Prostate gland (tissue), 2 donors: ENCODE measurements at regions not wholly inside any gene's neighbourhood (a gene's known extent, or its start where the extent isn't known, plus 50 kb on each side); places are given as distances from the start of the nearest gene placed in this dataset.

Experiments used
- DNase-seq: peaks from one replicate; pipeline ENCODE4 v3.0.0-alpha.2; 2019; ENCODE audit warnings: low spot score
- H3K27ac ChIP-seq, 2 donors: fragments of 200-600 bp; sonication (generic); 2 replicates each; pipeline ENCODE4 v1.5.1; 2017 to 2019
- H3K27me3 ChIP-seq: fragments of 200-600 bp; sonication (generic); replicated peaks from 2 replicates; pipeline ENCODE4 v1.5.1; 2019; ENCODE audit not compliant: insufficient read depth
- H3K36me3 ChIP-seq, 2 donors: fragments of 200-600 bp; sonication (generic); 1 replicate in 1 of 2; 2 replicates in 1 of 2; pipeline versions ENCODE4 v1.5.1 to v1.8.1; 2017 to 2019
- H3K4me1 ChIP-seq: fragments of 200-600 bp; sonication (generic); replicated peaks from 2 replicates; pipeline ENCODE4 v1.5.1; 2019
- H3K4me3 ChIP-seq, 2 donors: fragments of 200-600 bp; sonication (generic); 2 replicates each; pipeline ENCODE4 v1.5.1; 2017 to 2019
- H3K9me3 ChIP-seq: fragments of 200-600 bp; sonication (generic); 2 replicates; pipeline ENCODE4 v1.5.1; 2017
- POLR2A ChIP-seq: fragments of 450-650 bp; IDR thresholded peaks from one replicate; pipeline ENCODE4 v1.6.1; 2016; ENCODE audit warnings: antibody characterized with exemption, mild to moderate bottlenecking
- POLR2AphosphoS5 ChIP-seq: sonication (generic); formaldehyde crosslinking; IDR thresholded peaks from one replicate; pipeline ENCODE4 v1.6.1; 2017; ENCODE audit warnings: antibody characterized with exemption
- WGBS: methylation state at CpG from one replicate; pipeline ENCODE4 v1.1.5; 2018; 5-methylcytosine and 5-hydroxymethylcytosine counted together
- intact Hi-C: fragments of 100-400 bp; cut with DNase I; formaldehyde crosslinking; loops from one replicate; pipeline ENCODE4 v1.14.2; 2022
- TF ChIP-seq, protein P1 (sequence below), 4 experiments: fragments of 200-600 bp in 2 of 4; fragments of 450-650 bp in 2 of 4; sonication (generic) in 2 of 4; IDR thresholded peaks; 1 replicate in 3 of 4; 2 replicates in 1 of 4; pipeline ENCODE4 v1.5.1; 2016 to 2019; ENCODE audit warnings: antibody characterized with exemption in 4 of 4, mild to moderate bottlenecking in 2 of 4, moderate library complexity in 2 of 4

- Histone ChIP-seq H3K4me1 (no peaks in the 10 kb centered on the region), H3K27ac (no peak overlapping the region), H3K27me3 (no peaks in the 10 kb centered on the region), H3K9me3 (no peaks in the 10 kb centered on the region), H3K4me3 (no peak overlapping the region), H3K36me3 (no peaks in the 10 kb centered on the region)
- WGBS = 86% methylated on average over 12 of the region's 12 CpGs
- DNase-seq = no peak
- TF ChIP-seq, protein P1, sequence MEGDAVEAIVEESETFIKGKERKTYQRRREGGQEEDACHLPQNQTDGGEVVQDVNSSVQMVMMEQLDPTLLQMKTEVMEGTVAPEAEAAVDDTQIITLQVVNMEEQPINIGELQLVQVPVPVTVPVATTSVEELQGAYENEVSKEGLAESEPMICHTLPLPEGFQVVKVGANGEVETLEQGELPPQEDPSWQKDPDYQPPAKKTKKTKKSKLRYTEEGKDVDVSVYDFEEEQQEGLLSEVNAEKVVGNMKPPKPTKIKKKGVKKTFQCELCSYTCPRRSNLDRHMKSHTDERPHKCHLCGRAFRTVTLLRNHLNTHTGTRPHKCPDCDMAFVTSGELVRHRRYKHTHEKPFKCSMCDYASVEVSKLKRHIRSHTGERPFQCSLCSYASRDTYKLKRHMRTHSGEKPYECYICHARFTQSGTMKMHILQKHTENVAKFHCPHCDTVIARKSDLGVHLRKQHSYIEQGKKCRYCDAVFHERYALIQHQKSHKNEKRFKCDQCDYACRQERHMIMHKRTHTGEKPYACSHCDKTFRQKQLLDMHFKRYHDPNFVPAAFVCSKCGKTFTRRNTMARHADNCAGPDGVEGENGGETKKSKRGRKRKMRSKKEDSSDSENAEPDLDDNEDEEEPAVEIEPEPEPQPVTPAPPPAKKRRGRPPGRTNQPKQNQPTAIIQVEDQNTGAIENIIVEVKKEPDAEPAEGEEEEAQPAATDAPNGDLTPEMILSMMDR (IDR thresholded peaks at IDR 0.05) = no peak
- TF ChIP-seq POLR2AphosphoS5 = no peak
- TF ChIP-seq POLR2A = no peak
- intact Hi-C loops = no loop called here
Observed at GRCh38 chr18:78783564-78783960, 196.1 kb upstream of the SALL3 start.

GRCh38 chr18:78784861-78785260 is 194.8 kb upstream of the SALL3 start:
- WGBS = 85% methylated on average over 5 of the region's 5 CpGs
- no peak for DNase-seq
- Histone ChIP-seq H3K4me3 (no peak overlapping the region), H3K27me3 (no peaks in the 10 kb centered on the region), H3K27ac (no peak overlapping the region), H3K36me3 (no peaks in the 10 kb centered on the region), H3K9me3 (no peaks in the 10 kb centered on the region), H3K4me1 (no peaks in the 10 kb centered on the region)
- intact Hi-C loops = no loop called here
- TF ChIP-seq POLR2A = no peak
- TF ChIP-seq, protein P1 (IDR thresholded peaks at IDR 0.05) = no peak
- no peak for TF ChIP-seq POLR2AphosphoS5

- Histone ChIP-seq H3K27ac (no peak overlapping the region), H3K27me3 (no peaks in the 10 kb centered on the region), H3K9me3 (no peaks in the 10 kb centered on the region), H3K36me3 (no peaks in the 10 kb centered on the region), H3K4me3 (no peak overlapping the region), H3K4me1 (no peaks in the 10 kb centered on the region)
- TF ChIP-seq POLR2AphosphoS5 (no peak), POLR2A (no peak)
- TF ChIP-seq, protein P1 (IDR thresholded peaks at IDR 0.05) = no peak
- no peak for DNase-seq
- intact Hi-C loops = no loop called here
- WGBS = 79% methylated on average over 5 of the region's 5 CpGs
Observed at GRCh38 chr18:78785706-78786105, 193.9 kb upstream of the SALL3 start.

DNA sequence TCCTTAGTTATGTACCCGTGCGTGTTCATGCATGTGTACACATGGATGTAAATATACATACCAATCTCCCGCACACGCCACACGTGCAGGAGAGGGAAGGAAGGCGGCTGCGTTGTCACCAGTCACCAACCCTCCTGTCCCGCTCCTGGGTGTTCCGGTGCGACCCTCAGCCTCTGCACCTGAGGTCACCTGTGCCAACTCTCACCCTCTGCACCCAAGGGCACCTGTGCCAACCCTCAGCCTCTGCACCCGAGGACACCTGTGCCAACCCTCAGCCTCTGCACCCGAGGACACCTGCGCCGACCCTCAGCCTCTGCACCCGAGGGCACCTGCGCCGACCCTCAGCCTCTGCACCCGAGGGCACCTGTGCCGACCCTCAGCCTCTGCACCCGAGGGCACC is 192.8 kb upstream of the SALL3 start:
- Histone ChIP-seq H3K4me1 (no peaks in the 10 kb centered on the region), H3K27me3 (no peaks in the 10 kb centered on the region), H3K27ac (no peak overlapping the region), H3K4me3 (no peak overlapping the region), H3K36me3 (no peaks in the 10 kb centered on the region), H3K9me3 (no peaks in the 10 kb centered on the region)
- 77% methylated on average over 20 of the region's 20 CpGs for WGBS
- no peak for DNase-seq
- no peak for TF ChIP-seq POLR2A
- TF ChIP-seq, protein P1 (IDR thresholded peaks at IDR 0.05) = no peak
- TF ChIP-seq POLR2AphosphoS5 = no peak
- intact Hi-C loops = no loop called here

GRCh38 chr18:78787751-78788150 is 191.9 kb upstream of the SALL3 start:
- intact Hi-C loops = no loop called here
- no peaks in the 10 kb centered on the region for H3K9me3 ChIP-seq
- no peak overlapping the region for H3K4me3 ChIP-seq
- 89% methylated on average over 8 of the region's 8 CpGs for WGBS
- no peaks in the 10 kb centered on the region for H3K27me3 ChIP-seq
- H3K27ac ChIP-seq = no peak overlapping the region
- no peaks in the 10 kb centered on the region for H3K36me3 ChIP-seq
- no peak for DNase-seq
- TF ChIP-seq, protein P1 (IDR thresholded peaks at IDR 0.05) = no peak
- TF ChIP-seq POLR2A (no peak), POLR2AphosphoS5 (no peak)
- H3K4me1 ChIP-seq = no peaks in the 10 kb centered on the region
